OCI-LY1 (cell line): ENCODE measurements at regions not wholly inside any gene's neighbourhood (a gene's known extent, or its start where the extent isn't known, plus 50 kb on each side); places are given as distances from the start of the nearest gene placed in this dataset.

Source experiments
- CTCF ChIP-seq: fragments of 200-600 bp; sonication (generic), shearing (Covaris generic); IDR thresholded peaks from 2 replicates; pipeline ENCODE4 v1.5.1; 2017; ENCODE audit warnings: mild to moderate bottlenecking, antibody characterized with exemption, low read length, moderate library complexity, mixed read lengths
- EZH2 ChIP-seq: fragments of 200-600 bp; sonication (generic), shearing (Covaris generic); IDR thresholded peaks from 2 replicates; pipeline ENCODE4 v1.8.0; 2017; ENCODE audit warnings: borderline replicate concordance, mixed run types, mild to moderate bottlenecking, antibody characterized with exemption, low read length, moderate library complexity, mixed read lengths

- TF ChIP-seq CTCF: no peak
- TF ChIP-seq EZH2: no peak
These were observed 130.1 kb upstream of the RTL1 start for GRCh38 chr14:101033446-101034165.
